ENCODE measurements at regions not wholly inside any gene's neighbourhood (a gene's known extent, or its start where the extent isn't known, plus 50 kb on each side); places are given as distances from the start of the nearest gene placed in this dataset.
"Not testable (repeated sequence)": the region's sequence is repeated elsewhere in the genome, so short reads cannot be mapped to it uniquely, and the experiment has no call there.

- no peak for DNase-seq (ENCODE audit: low read depth in 1 of 2, low spot score in 1 of 2)
- no peak overlapping the region for H3K27ac ChIP-seq
These were observed 517.7 kb upstream of the TBL1XR1 start for GRCh38 chr3:177714945-177715344.

GRCh38 chr3:177715980-177716379 lies 518.7 kb upstream of the TBL1XR1 start:
- Histone ChIP-seq H3K9me3 (ENCODE audit: low read depth) (no peaks in the 10 kb centered on the region), H3K27me3 (no peaks in the 10 kb centered on the region), H3K36me3 (no peaks in the 10 kb centered on the region), H3K4me3 (no peak overlapping the region), H3K27ac (no peak overlapping the region), H3K4me1 (ENCODE audit: low read depth) (peaks cover 8% of the 10 kb centered on the region)
- no peak for DNase-seq (ENCODE audit: low read depth in 1 of 2, low spot score in 1 of 2)
- TF ChIP-seq CTCF (IDR thresholded peaks at IDR 0.05; ENCODE audit: low read depth, low read length): no peak

More at GRCh38 chr3:177714945-177715344, 517.7 kb upstream of the TBL1XR1 start:
- no peak overlapping the region for H3K4me3 ChIP-seq
- no peaks in the 10 kb centered on the region for H3K36me3 ChIP-seq
- H3K9me3 ChIP-seq (ENCODE audit: low read depth): no peaks in the 10 kb centered on the region
- TF ChIP-seq CTCF (IDR thresholded peaks at IDR 0.05; ENCODE audit: low read depth, low read length): no peak
- no peaks in the 10 kb centered on the region for H3K27me3 ChIP-seq
- peaks cover 8% of the 10 kb centered on the region for H3K4me1 ChIP-seq (ENCODE audit: low read depth)

- not testable (repeated sequence) for H3K4me1 ChIP-seq (ENCODE audit: low read depth); H3K36me3 ChIP-seq; H3K4me3 ChIP-seq; H3K27ac ChIP-seq; H3K9me3 ChIP-seq (ENCODE audit: low read depth); H3K27me3 ChIP-seq; DNase-seq (ENCODE audit: low read depth in 1 of 2, low spot score in 1 of 2)
These were observed 523.6 kb upstream of the TBL1XR1 start for GRCh38 chr3:177720927-177721326.

GRCh38 chr3:177721864-177722785 lies 524.8 kb upstream of the TBL1XR1 start:
- Histone ChIP-seq H3K27ac (no peak overlapping the region), H3K36me3 (no peaks in the 10 kb centered on the region), H3K9me3 (ENCODE audit: low read depth) (no peaks in the 10 kb centered on the region), H3K4me3 (no peak overlapping the region), H3K4me1 (ENCODE audit: low read depth) (peaks cover 6% of the 10 kb centered on the region), H3K27me3 (no peaks in the 10 kb centered on the region)
- no peak for TF ChIP-seq CTCF (IDR thresholded peaks at IDR 0.05; ENCODE audit: low read depth, low read length)
- DNase-seq (ENCODE audit: low read depth in 1 of 2, low spot score in 1 of 2): no peak

- H3K27ac ChIP-seq: peak overlapping the region; percentile 63
- H3K4me3 ChIP-seq: no peak overlapping the region
- peak; percentile 24 to 59 for DNase-seq (ENCODE audit: low read depth in 1 of 2, low spot score in 1 of 2)
- no peaks in the 10 kb centered on the region for H3K9me3 ChIP-seq (ENCODE audit: low read depth)
- H3K27me3 ChIP-seq: no peaks in the 10 kb centered on the region
- H3K36me3 ChIP-seq: no peaks in the 10 kb centered on the region
- no peak for TF ChIP-seq CTCF (IDR thresholded peaks at IDR 0.05; ENCODE audit: low read depth, low read length)
- H3K4me1 ChIP-seq (ENCODE audit: low read depth): peaks cover 6% of the 10 kb centered on the region
These were observed 526.8 kb upstream of the TBL1XR1 start for GRCh38 chr3:177724020-177724638.

GRCh38 chr3:177725165-177725564 lies 527.9 kb upstream of the TBL1XR1 start:
- Histone ChIP-seq H3K4me1 (ENCODE audit: low read depth) (peaks cover 6% of the 10 kb centered on the region), H3K27me3 (no peaks in the 10 kb centered on the region), H3K36me3 (no peaks in the 10 kb centered on the region), H3K4me3 (no peak overlapping the region), H3K27ac (no peak overlapping the region), H3K9me3 (ENCODE audit: low read depth) (no peaks in the 10 kb centered on the region)
- DNase-seq (ENCODE audit: low read depth in 1 of 2, low spot score in 1 of 2): no peak
- no peak for TF ChIP-seq CTCF (IDR thresholded peaks at IDR 0.05; ENCODE audit: low read depth, low read length)
